HEK293 (cell line): ENCODE measurements at regions not wholly inside any gene's neighbourhood (a gene's known extent, or its start where the extent isn't known, plus 50 kb on each side); places are given as distances from the start of the nearest gene placed in this dataset.

ENCODE experiments used
- CTCF ChIP-seq: fragments of 450-650 bp; formaldehyde crosslinking; IDR thresholded peaks from 2 replicates; pipeline ENCODE4 v1.5.1; 2016; ENCODE audit warnings: missing biosample characterization, missing genetic modification characterization
- MEIS1 ChIP-seq: sonication (generic); formaldehyde crosslinking; IDR thresholded peaks from 2 replicates; pipeline ENCODE4 v1.8.1; 2022; ENCODE audit warnings: missing genetic modification reagents, mild to moderate bottlenecking, borderline replicate concordance
- PATZ1 ChIP-seq: fragments of 450-650 bp; formaldehyde crosslinking; IDR thresholded peaks from 2 replicates; pipeline ENCODE4 v1.5.1; 2016; ENCODE audit warnings: missing biosample characterization, missing genetic modification characterization
- ZNF140 ChIP-seq: fragments of 450-650 bp; formaldehyde crosslinking; IDR thresholded peaks from 2 replicates; pipeline ENCODE4 v1.5.1; 2016; ENCODE audit warnings: missing biosample characterization, missing genetic modification characterization

GRCh38 chr15:37628507-37628906, 305.9 kb upstream of the TMCO5A start:
- TF ChIP-seq MEIS1 (no peak), CTCF (tag by site-specific recombination) (no peak), PATZ1 (tag by site-specific recombination) (no peak), ZNF140 (tag by site-specific recombination) (no peak)
